Frontal cortex (tissue), 3 donors: ENCODE measurements at regions not wholly inside any gene's neighbourhood (a gene's known extent, or its start where the extent isn't known, plus 50 kb on each side); places are given as distances from the start of the nearest gene placed in this dataset.
A peak's percentile ranks its signal among the peaks of the same experiment; 100 is the strongest.

Experiments used
- DNase-seq, 2 donors: peaks; one replicate each; pipeline ENCODE4 v3.0.0; 2012; ENCODE audit warnings: low spot score in 2 of 2
- FAIRE-seq: peaks from 2 replicates; lab custom pipeline; 2012; peaks lifted over from hg19 to GRCh38; lab: Jason Lieb, UNC
- donor health status: control.
- donor health status: control.
- donor health status: control.

- FAIRE-seq (no peak), DNase-seq (no peak)
Observed at GRCh38 chr18:39698436-39698835, 2132.8 kb upstream of the CELF4 start.

GRCh38 chr18:39693359-39693758 is 2127.8 kb upstream of the CELF4 start:
- no peak for FAIRE-seq

GRCh38 chr18:39692367-39693015 is 2126.9 kb upstream of the CELF4 start:
- FAIRE-seq (no peak), DNase-seq (no peak)

More at GRCh38 chr18:39693359-39693758, 2127.8 kb upstream of the CELF4 start:
- no peak for DNase-seq

- DNase-seq, result no peak
- FAIRE-seq, result no peak
Observed at GRCh38 chr18:39685303-39685902, 2119.8 kb upstream of the CELF4 start.

GRCh38 chr18:39681061-39681460 is 2115.5 kb upstream of the CELF4 start:
- FAIRE-seq (no peak), DNase-seq (no peak)

- DNase-seq, result no peak
- FAIRE-seq, result no peak
Observed at GRCh38 chr18:39675906-39676305, 2110.3 kb upstream of the CELF4 start.

GRCh38 chr18:39675368-39675767 is 2109.8 kb upstream of the CELF4 start:
- FAIRE-seq (no peak), DNase-seq (peak in 1 of 2 donors; percentile 22)

GRCh38 chr18:39672171-39672570 is 2106.6 kb upstream of the CELF4 start:
- FAIRE-seq (no peak), DNase-seq (no peak)

GRCh38 chr18:39667905-39668304 is 2102.3 kb upstream of the CELF4 start:
- FAIRE-seq, result no peak
- no peak for DNase-seq

- no peak for FAIRE-seq
- DNase-seq, result no peak
Observed at GRCh38 chr18:39666541-39666940, 2100.9 kb upstream of the CELF4 start.

- DNase-seq, result no peak
- FAIRE-seq, result no peak
Observed at GRCh38 chr18:39661856-39662366, 2096.3 kb upstream of the CELF4 start.

GRCh38 chr18:39660141-39660540 is 2094.5 kb upstream of the CELF4 start:
- DNase-seq (no peak), FAIRE-seq (no peak)

- DNase-seq (no peak), FAIRE-seq (no peak)
Observed at GRCh38 chr18:39655341-39655740, 2089.7 kb upstream of the CELF4 start.

- DNase-seq, result no peak
- no peak for FAIRE-seq
Observed at GRCh38 chr18:39653221-39653620, 2087.6 kb upstream of the CELF4 start.

- FAIRE-seq, result no peak
Observed at GRCh38 chr18:39648616-39649015, 2083.0 kb upstream of the CELF4 start.

GRCh38 chr18:39647627-39648534 is 2082.3 kb upstream of the CELF4 start:
- DNase-seq (no peak), FAIRE-seq (no peak)

More at GRCh38 chr18:39648616-39649015, 2083.0 kb upstream of the CELF4 start:
- no peak for DNase-seq

- DNase-seq, result no peak
- FAIRE-seq, result no peak
Observed at GRCh38 chr18:39638224-39638623, 2072.6 kb upstream of the CELF4 start.

- DNase-seq (no peak), FAIRE-seq (no peak)
Observed at GRCh38 chr18:39636931-39637330, 2071.3 kb upstream of the CELF4 start.

GRCh38 chr18:39635966-39636365 is 2070.4 kb upstream of the CELF4 start:
- no peak for FAIRE-seq

GRCh38 chr18:39635192-39635591 is 2069.6 kb upstream of the CELF4 start:
- FAIRE-seq (no peak), DNase-seq (no peak)

More at GRCh38 chr18:39635966-39636365, 2070.4 kb upstream of the CELF4 start:
- no peak for DNase-seq

- FAIRE-seq (no peak), DNase-seq (no peak)
Observed at GRCh38 chr18:39627936-39628335, 2062.3 kb upstream of the CELF4 start.
